ENCODE measurements at regions not wholly inside any gene's neighbourhood (a gene's known extent, or its start where the extent isn't known, plus 50 kb on each side); places are given as distances from the start of the nearest gene placed in this dataset.

- no peak for TF ChIP-seq MAZ (IDR thresholded peaks at IDR 0.05; ENCODE audit: borderline replicate concordance, low read depth, low read length)
- no peak for TF ChIP-seq POLR2A (IDR thresholded peaks at IDR 0.05; ENCODE audit: low read depth, low read length)
- no peak for TF ChIP-seq CHD1 (IDR thresholded peaks at IDR 0.05; ENCODE audit: low read depth, low read length)
- TF ChIP-seq RAD21 (IDR thresholded peaks at IDR 0.05; ENCODE audit: low read length) = no peak
These were observed 166.7 kb upstream of the RGS6 start (continued) for GRCh38 chr14:71765505-71765904.

- Histone ChIP-seq H2AFZ (replicated peaks; ENCODE audit: low read length, poor library complexity) (no peak overlapping the region), H3K9me1 (ENCODE audit: insufficient read depth, low read length) (no peaks in the 10 kb centered on the region), H3K4me2 (ENCODE audit: low read depth, low read length) (no peak overlapping the region), H4K91ac (ENCODE audit: insufficient read depth, low read depth, low read length) (no peak overlapping the region), H4K5ac (ENCODE audit: low read depth, low read length) (no peak overlapping the region), H2AK5ac (ENCODE audit: low read depth, low read length) (no peak overlapping the region), H4K8ac (ENCODE audit: low read depth in 2 of 2, low read length in 2 of 2) (no peak overlapping the region), H3K4me1 (ENCODE audit: control insufficient read depth, insufficient read depth, low read length) (no peaks in the 10 kb centered on the region), H3K27ac (ENCODE audit: insufficient read depth, low read length) (no peak overlapping the region), H3K18ac (ENCODE audit: low read depth, low read length) (no peak overlapping the region), H3K23ac (ENCODE audit: low read depth, low read length) (no peak overlapping the region), H2BK120ac (ENCODE audit: low read depth, low read length) (no peak overlapping the region), H3K4ac (ENCODE audit: low read depth, low read length) (no peak overlapping the region), H3K9me3 (ENCODE audit: control insufficient read depth, insufficient read depth, low read length) (peaks cover 10% of the 10 kb centered on the region), H3K36me3 (ENCODE audit: control insufficient read depth, insufficient read depth, low read length) (no peaks in the 10 kb centered on the region), H3K79me1 (ENCODE audit: low read depth in 1 of 2, low read length in 2 of 2) (no peaks in the 10 kb centered on the region), H2BK20ac (ENCODE audit: low read depth, low read length) (no peak overlapping the region), H3K4me3 (ENCODE audit: insufficient read depth, low read depth, low read length) (no peak overlapping the region), H2BK5ac (ENCODE audit: low read depth, low read length, poor library complexity, severe bottlenecking) (no peak overlapping the region), H2BK15ac (ENCODE audit: low read depth, low read length) (no peak overlapping the region), H3K9ac (ENCODE audit: low read depth, low read length) (no peak overlapping the region), H2AK9ac (replicated peaks; ENCODE audit: low read depth, low read length, poor library complexity) (no peak overlapping the region), H3K14ac (replicated peaks; ENCODE audit: low read depth, low read length) (no peak overlapping the region), H3K56ac (ENCODE audit: extremely low read depth, insufficient read depth, low read length) (no peak overlapping the region), H3K27me3 (ENCODE audit: control insufficient read depth, insufficient read depth, low read length) (no peaks in the 10 kb centered on the region), H4K20me1 (ENCODE audit: insufficient read depth, low read length) (no peaks in the 10 kb centered on the region)
- intact Hi-C loops (cut with micrococcal nuclease) = no loop called here
- BruUV-seq (replicated peaks) = no TSS peak
- WGBS, 2 experiments (ENCODE audit: extremely low coverage in 2 of 2, insufficient read length in 1 of 2) = 57% methylated on average over 3 of the region's 3 CpGs; no CpG with 5 or more reads in 1 of the 2 experiments
- ChIA-PET POLR2A (ENCODE audit: unreplicated experiment) (no interaction called here), CTCF (interaction anchor here (0.6 kb wide), 1 partner anchor 180 kb away, joined by 3 read pairs; no protein-coding TSS in a partner anchor)
- DNase-seq = no peak
- TF ChIP-seq POLR2A (IDR thresholded peaks at IDR 0.05; ENCODE audit: low read depth, low read length) (no peak), CTCF (conservative IDR thresholded peaks at IDR 0.05; ENCODE audit: low read depth, low read length) (no peak), ELK1 (IDR thresholded peaks at IDR 0.05; ENCODE audit: borderline replicate concordance, low read depth, low read length) (no peak), CHD1 (IDR thresholded peaks at IDR 0.05; ENCODE audit: low read depth, low read length) (no peak), RCOR1 (IDR thresholded peaks at IDR 0.05; ENCODE audit: insufficient replicate concordance, low read length) (no peak), NFE2L2 (IDR thresholded peaks at IDR 0.05; ENCODE audit: low read depth, low read length) (no peak), MXI1 (IDR thresholded peaks at IDR 0.05; ENCODE audit: borderline replicate concordance, low read depth, low read length) (no peak)
- dilution Hi-C loops (cut with HindIII; ENCODE audit: low sequenced_read_pairs, unreplicated experiment) = no loop called here
- in situ Hi-C loops (cut with MboI; ENCODE audit: low sequenced_read_pairs) = no loop called here
- no peak for ATAC-seq (ENCODE audit: low read depth)
These were observed 161.8 kb upstream of the RGS6 start for GRCh38 chr14:71770431-71770830.
